HEK293 (cell line): ENCODE measurements at regions not wholly inside any gene's neighbourhood (a gene's known extent, or its start where the extent isn't known, plus 50 kb on each side); places are given as distances from the start of the nearest gene placed in this dataset.

Experiments used
- CTCF ChIA-PET: fragments of 350-600 bp; formaldehyde crosslinking; extraction: SDS; loops from one replicate; lab custom pipeline; 2021; ENCODE audit warnings: antibody characterized with exemption; lab: Yijun Ruan, JAX
- POLR2A ChIA-PET: fragments of 300-600 bp; formaldehyde crosslinking; extraction: SDS; loops from one replicate; lab custom pipeline; 2020; ENCODE audit warnings: antibody characterized with exemption, inconsistent platforms; lab: Yijun Ruan, JAX
- H3K27ac ChIP-seq: fragments of 200-500 bp; sonication (Bioruptor generic); 2 replicates; pipeline ENCODE4 v1.5.1; 2014; ENCODE audit warnings: low read depth, low read length, control low read depth, inconsistent platforms; ENCODE audit errors: extremely low read depth
- H3K36me3 ChIP-seq, 2 experiments: fragments of 200-500 bp in 1 of 2; sonication (Bioruptor generic) in 1 of 2; 1 replicate in 1 of 2; 2 replicates in 1 of 2; pipeline ENCODE4 v1.5.1; 2014 to 2017; ENCODE audit warnings: inconsistent platforms in 2 of 2, low read length in 2 of 2; ENCODE audit not compliant: control insufficient read depth in 2 of 2, insufficient read depth in 1 of 2
- H3K4me1 ChIP-seq: fragments of 200-500 bp; sonication (Bioruptor generic); 2 replicates; pipeline ENCODE4 v1.5.1; 2014; ENCODE audit warnings: mild to moderate bottlenecking, low read length, inconsistent platforms; ENCODE audit not compliant: control insufficient read depth, insufficient read depth
- H3K4me3 ChIP-seq: 2 replicates; pipeline ENCODE4 v1.5.1; 2011; ENCODE audit warnings: low read depth, mild to moderate bottlenecking, control low read depth, low read length, moderate library complexity
- H3K9me3 ChIP-seq: fragments of 200-500 bp; sonication (Bioruptor generic); 2 replicates; pipeline ENCODE4 v1.5.1; 2014; ENCODE audit warnings: low read depth, low read length, inconsistent platforms; ENCODE audit not compliant: control insufficient read depth, insufficient read depth
- BCL11A ChIP-seq: fragments of 450-650 bp; formaldehyde crosslinking; IDR thresholded peaks from 2 replicates; pipeline ENCODE4 v1.5.1; 2016; ENCODE audit warnings: low read depth, missing biosample characterization, missing genetic modification characterization
- EGR2 ChIP-seq: fragments of 450-650 bp; formaldehyde crosslinking; IDR thresholded peaks from 2 replicates; pipeline ENCODE4 v1.5.1; 2016; ENCODE audit warnings: low read depth, missing biosample characterization, missing genetic modification characterization
- ELK4 ChIP-seq: IDR thresholded peaks from 2 replicates; pipeline ENCODE4 v1.6.1; 2011; ENCODE audit warnings: mild to moderate bottlenecking, low read depth, low read length, borderline replicate concordance
- GLI4 ChIP-seq: fragments of 450-650 bp; formaldehyde crosslinking; IDR thresholded peaks from 2 replicates; pipeline ENCODE4 v1.5.1; 2016; ENCODE audit warnings: missing biosample characterization, missing genetic modification characterization
- HOXC10 ChIP-seq: sonication (generic); formaldehyde crosslinking; IDR thresholded peaks from 2 replicates; pipeline ENCODE4 v1.8.1; 2023; ENCODE audit warnings: mild to moderate bottlenecking, missing genetic modification reagents
- IKZF3 ChIP-seq: fragments of 450-650 bp; IDR thresholded peaks from 2 replicates; pipeline ENCODE4 v1.5.0; 2018; ENCODE audit warnings: missing biosample characterization, mild to moderate bottlenecking, missing genetic modification characterization, moderate library complexity
- KLF7 ChIP-seq: fragments of 450-650 bp; formaldehyde crosslinking; IDR thresholded peaks from 2 replicates; pipeline ENCODE4 v1.5.1; 2016; ENCODE audit warnings: missing biosample characterization, missing genetic modification characterization, borderline replicate concordance
- MEIS1 ChIP-seq: sonication (generic); formaldehyde crosslinking; IDR thresholded peaks from 2 replicates; pipeline ENCODE4 v1.8.1; 2022; ENCODE audit warnings: missing genetic modification reagents, mild to moderate bottlenecking, borderline replicate concordance
- MZF1 ChIP-seq: fragments of 450-650 bp; formaldehyde crosslinking; IDR thresholded peaks from 2 replicates; pipeline ENCODE4 v1.5.1; 2017; ENCODE audit warnings: missing biosample characterization, missing genetic modification characterization, borderline replicate concordance
- SP7 ChIP-seq: fragments of 450-650 bp; formaldehyde crosslinking; IDR thresholded peaks from 2 replicates; pipeline ENCODE4 v1.5.1; 2016; ENCODE audit warnings: missing biosample characterization, missing genetic modification characterization
- YY1 ChIP-seq: fragments of 450-650 bp; formaldehyde crosslinking; IDR thresholded peaks from 2 replicates; pipeline ENCODE4 v1.5.1; 2018; ENCODE audit warnings: missing biosample characterization, missing genetic modification characterization
- ZBTB7A ChIP-seq: fragments of 450-650 bp; formaldehyde crosslinking; IDR thresholded peaks from 2 replicates; pipeline ENCODE4 v1.5.1; 2016; ENCODE audit warnings: low read depth, missing biosample characterization, missing genetic modification characterization
- ZFP69B ChIP-seq: fragments of 450-650 bp; formaldehyde crosslinking; IDR thresholded peaks from 2 replicates; pipeline ENCODE4 v1.5.1; 2016; ENCODE audit warnings: missing biosample characterization, missing genetic modification characterization
- ZIC2 ChIP-seq: fragments of 450-650 bp; formaldehyde crosslinking; IDR thresholded peaks from 2 replicates; pipeline ENCODE4 v1.5.1; 2016; ENCODE audit warnings: missing biosample characterization, missing genetic modification characterization
- ZNF146 ChIP-seq: fragments of 450-650 bp; formaldehyde crosslinking; IDR thresholded peaks from 2 replicates; pipeline ENCODE4 v1.5.1; 2016; ENCODE audit warnings: missing biosample characterization, missing genetic modification characterization
- ZNF184 ChIP-seq: fragments of 450-650 bp; IDR thresholded peaks from 2 replicates; pipeline ENCODE4 v1.5.1; 2018; ENCODE audit warnings: missing biosample characterization, mild to moderate bottlenecking, missing genetic modification characterization
- ZNF266 ChIP-seq: fragments of 450-650 bp; formaldehyde crosslinking; IDR thresholded peaks from 2 replicates; pipeline ENCODE4 v1.5.1; 2016; ENCODE audit warnings: missing biosample characterization, missing genetic modification characterization, low read depth
- ZNF335 ChIP-seq: fragments of 450-650 bp; formaldehyde crosslinking; conservative IDR thresholded peaks from 2 replicates; pipeline ENCODE4 v1.5.1; 2016; ENCODE audit warnings: missing biosample characterization, missing genetic modification characterization
- ZNF362 ChIP-seq: fragments of 450-650 bp; formaldehyde crosslinking; IDR thresholded peaks from 2 replicates; pipeline ENCODE4 v1.5.1; 2016; ENCODE audit warnings: missing biosample characterization, missing genetic modification characterization
- ZNF391 ChIP-seq: fragments of 450-650 bp; formaldehyde crosslinking; IDR thresholded peaks from 2 replicates; pipeline ENCODE4 v1.5.1; 2016; ENCODE audit warnings: low read depth, missing biosample characterization, missing genetic modification characterization, borderline replicate concordance
- ZNF416 ChIP-seq: fragments of 450-650 bp; formaldehyde crosslinking; IDR thresholded peaks from 2 replicates; pipeline ENCODE4 v1.5.1; 2016; ENCODE audit warnings: missing biosample characterization, missing genetic modification characterization
- ZNF423 ChIP-seq: fragments of 450-650 bp; formaldehyde crosslinking; IDR thresholded peaks from 2 replicates; pipeline ENCODE4 v1.5.1; 2016; ENCODE audit warnings: missing biosample characterization, missing genetic modification characterization
- ZNF473 ChIP-seq: fragments of 450-650 bp; formaldehyde crosslinking; IDR thresholded peaks from 2 replicates; pipeline ENCODE4 v1.5.1; 2017; ENCODE audit warnings: missing biosample characterization, missing genetic modification characterization
- ZNF48 ChIP-seq: fragments of 450-650 bp; formaldehyde crosslinking; IDR thresholded peaks from 2 replicates; pipeline ENCODE4 v1.5.1; 2016; ENCODE audit warnings: missing biosample characterization, missing genetic modification characterization
- ZNF521 ChIP-seq: fragments of 450-650 bp; formaldehyde crosslinking; IDR thresholded peaks from 2 replicates; pipeline ENCODE4 v1.5.1; 2017; ENCODE audit warnings: missing biosample characterization, mild to moderate bottlenecking, missing genetic modification characterization
- ZNF529 ChIP-seq: fragments of 450-650 bp; formaldehyde crosslinking; IDR thresholded peaks from 2 replicates; pipeline ENCODE4 v1.5.1; 2017; ENCODE audit warnings: missing genetic modification characterization, missing biosample characterization; ENCODE audit not compliant: insufficient replicate concordance
- ZNF549 ChIP-seq: fragments of 450-650 bp; IDR thresholded peaks from 2 replicates; pipeline ENCODE4 v1.5.1; 2018; ENCODE audit warnings: missing biosample characterization, missing genetic modification characterization, mild to moderate bottlenecking, inconsistent platforms, moderate library complexity
- ZNF596 ChIP-seq: fragments of 450-650 bp; IDR thresholded peaks from 2 replicates; pipeline ENCODE4 v1.5.0; 2018; ENCODE audit warnings: missing biosample characterization, mild to moderate bottlenecking, missing genetic modification characterization, moderate library complexity
- ZNF610 ChIP-seq: fragments of 450-650 bp; formaldehyde crosslinking; IDR thresholded peaks from 2 replicates; pipeline ENCODE4 v1.5.1; 2016; ENCODE audit warnings: missing biosample characterization, missing genetic modification characterization, borderline replicate concordance
- ZNF623 ChIP-seq: fragments of 450-650 bp; formaldehyde crosslinking; IDR thresholded peaks from 2 replicates; pipeline ENCODE4 v1.5.1; 2016; ENCODE audit warnings: missing biosample characterization, missing genetic modification characterization
- ZNF660 ChIP-seq: fragments of 450-650 bp; IDR thresholded peaks from 2 replicates; pipeline ENCODE4 v1.5.1; 2018; ENCODE audit warnings: missing biosample characterization, mild to moderate bottlenecking, missing genetic modification characterization
- ZNF664 ChIP-seq: fragments of 450-650 bp; formaldehyde crosslinking; IDR thresholded peaks from 2 replicates; pipeline ENCODE4 v1.5.1; 2016; ENCODE audit warnings: missing biosample characterization, missing genetic modification characterization
- ZNF792 ChIP-seq: fragments of 450-650 bp; formaldehyde crosslinking; IDR thresholded peaks from 2 replicates; pipeline ENCODE4 v1.5.1; 2016; ENCODE audit warnings: missing biosample characterization, missing genetic modification characterization
- TF ChIP-seq, protein P1 (sequence below): fragments of 450-650 bp; formaldehyde crosslinking; IDR thresholded peaks from 2 replicates; pipeline ENCODE4 v1.5.1; 2017; ENCODE audit warnings: missing biosample characterization, missing genetic modification characterization

DNA sequence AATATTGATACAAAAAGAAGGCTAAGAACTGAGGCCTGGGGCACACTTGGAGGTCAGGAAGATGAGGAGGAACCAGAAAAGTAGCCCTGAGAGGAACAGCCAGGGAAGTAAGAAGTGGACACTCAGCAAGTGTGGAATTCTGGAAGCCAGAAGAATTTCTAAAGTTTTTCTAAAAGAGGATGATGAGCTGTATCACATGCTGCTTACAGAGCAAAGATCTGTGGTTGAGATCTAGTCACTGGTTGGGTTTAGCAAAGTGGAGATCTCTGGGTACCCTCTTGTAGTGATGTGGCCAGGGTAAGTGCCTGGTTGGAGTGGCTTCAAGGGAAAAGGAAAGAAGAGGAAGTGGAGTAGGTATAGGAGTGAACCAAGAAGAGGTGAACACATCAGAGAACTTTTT lies 95.4 kb upstream of the DAZL start:
- Histone ChIP-seq H3K27ac (no peak overlapping the region), H3K9me3 (no peaks in the 10 kb centered on the region), H3K4me3 (no peak overlapping the region), H3K36me3 (no peaks in the 10 kb centered on the region), H3K4me1 (no peaks in the 10 kb centered on the region)
- TF ChIP-seq GLI4 (tag by site-specific recombination) (no peak), ZNF335 (no peak), ZNF549 (tag by site-specific recombination) (no peak), MZF1 (tag by site-specific recombination) (no peak), EGR2 (tag by site-specific recombination) (no peak), HOXC10 (CRISPR knock-in tag) (no peak), ZNF184 (tag by site-specific recombination) (no peak), ZNF610 (tag by site-specific recombination) (no peak), ZNF664 (tag by site-specific recombination) (no peak), ZNF660 (tag by site-specific recombination) (no peak), ZNF146 (tag by site-specific recombination) (no peak)
- CTCF ChIA-PET, result interaction anchor here (0.7 kb wide), 1 partner anchor 20 kb away, joined by 3 read pairs; no protein-coding TSS in a partner anchor
- POLR2A ChIA-PET, result no interaction called here

GRCh38 chr3:16704941-16705340 lies 99.7 kb upstream of the DAZL start:
- Histone ChIP-seq H3K9me3 (no peaks in the 10 kb centered on the region), H3K27ac (no peak overlapping the region), H3K4me3 (no peak overlapping the region), H3K4me1 (no peaks in the 10 kb centered on the region), H3K36me3 (no peaks in the 10 kb centered on the region)
- no peak for TF ChIP-seq IKZF3 (tag by site-specific recombination)
- no peak for TF ChIP-seq ZNF266 (tag by site-specific recombination)
- TF ChIP-seq ZNF596 (tag by site-specific recombination), result no peak
- no peak for TF ChIP-seq ZNF529 (tag by site-specific recombination)
- no peak for TF ChIP-seq ZNF521 (tag by site-specific recombination)
- TF ChIP-seq BCL11A (tag by site-specific recombination), result no peak
- no peak for TF ChIP-seq ZNF48 (tag by site-specific recombination)
- no peak for TF ChIP-seq ZNF416
- no peak for TF ChIP-seq ZNF623 (tag by site-specific recombination)
- no peak for TF ChIP-seq ZNF549 (tag by site-specific recombination)
- TF ChIP-seq YY1, result no peak
- no peak for TF ChIP-seq MEIS1
- TF ChIP-seq, protein P1, sequence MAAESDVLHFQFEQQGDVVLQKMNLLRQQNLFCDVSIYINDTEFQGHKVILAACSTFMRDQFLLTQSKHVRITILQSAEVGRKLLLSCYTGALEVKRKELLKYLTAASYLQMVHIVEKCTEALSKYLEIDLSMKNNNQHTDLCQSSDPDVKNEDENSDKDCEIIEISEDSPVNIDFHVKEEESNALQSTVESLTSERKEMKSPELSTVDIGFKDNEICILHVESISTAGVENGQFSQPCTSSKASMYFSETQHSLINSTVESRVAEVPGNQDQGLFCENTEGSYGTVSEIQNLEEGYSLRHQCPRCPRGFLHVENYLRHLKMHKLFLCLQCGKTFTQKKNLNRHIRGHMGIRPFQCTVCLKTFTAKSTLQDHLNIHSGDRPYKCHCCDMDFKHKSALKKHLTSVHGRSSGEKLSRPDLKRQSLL (tag by site-specific recombination), result no peak
- no peak for TF ChIP-seq ZIC2 (tag by site-specific recombination)
- no peak for TF ChIP-seq SP7 (tag by site-specific recombination)
- ChIA-PET CTCF (no interaction called here), POLR2A (no interaction called here)

GRCh38 chr3:16707260-16707659 lies 102.0 kb upstream of the DAZL start:
- H3K27ac ChIP-seq, result no peak overlapping the region
- no peaks in the 10 kb centered on the region for H3K9me3 ChIP-seq
- ChIA-PET POLR2A (no interaction called here), CTCF (no interaction called here)
- no peaks in the 10 kb centered on the region for H3K36me3 ChIP-seq
- H3K4me1 ChIP-seq, result no peaks in the 10 kb centered on the region
- H3K4me3 ChIP-seq, result no peak overlapping the region
- TF ChIP-seq ZBTB7A (tag by site-specific recombination) (no peak), ZNF792 (tag by site-specific recombination) (no peak), ZFP69B (tag by site-specific recombination) (no peak), ZNF473 (tag by site-specific recombination) (no peak), GLI4 (tag by site-specific recombination) (no peak), ELK4 (no peak), IKZF3 (tag by site-specific recombination) (no peak), KLF7 (tag by site-specific recombination) (no peak), ZNF423 (tag by site-specific recombination) (no peak), ZNF391 (tag by site-specific recombination) (no peak), ZNF362 (tag by site-specific recombination) (no peak)
